Peyer's patch (tissue), 4 donors: ENCODE measurements at regions not wholly inside any gene's neighbourhood (a gene's known extent, or its start where the extent isn't known, plus 50 kb on each side); places are given as distances from the start of the nearest gene placed in this dataset.
"Not testable (repeated sequence)": the region's sequence is repeated elsewhere in the genome, so short reads cannot be mapped to it uniquely, and the experiment has no call there.

Experiments used
- DNase-seq, 3 donors: peaks; one replicate each; pipeline ENCODE4 v3.0.0-alpha.2; 2017 to 2019
- H3K27ac ChIP-seq, 4 donors: fragments of 200-600 bp; sonication (generic); one replicate each; pipeline ENCODE4 v1.5.1; 2016 to 2019
- H3K27me3 ChIP-seq, 2 donors: fragments of 200-600 bp; sonication (generic); one replicate each; pipeline ENCODE4 v1.5.1; 2019
- H3K36me3 ChIP-seq, 3 donors: fragments of 200-600 bp; sonication (generic); one replicate each; pipeline ENCODE4 v1.5.1; 2016 to 2019
- H3K4me1 ChIP-seq, 4 donors: fragments of 200-600 bp; sonication (generic); one replicate each; pipeline ENCODE4 v1.5.1; 2016 to 2019
- H3K4me3 ChIP-seq, 4 donors: fragments of 200-600 bp; sonication (generic); 1 replicate in 3 of 4; 2 replicates in 1 of 4; pipeline ENCODE4 v1.5.1; 2016 to 2019; ENCODE audit warnings: mild to moderate bottlenecking in 1 of 4
- H3K9me3 ChIP-seq, 4 donors: fragments of 200-600 bp; sonication (generic); one replicate each; pipeline ENCODE4 v1.5.1; 2016 to 2019; ENCODE audit warnings: mild to moderate bottlenecking in 1 of 4
- CTCF ChIP-seq, 6 experiments: fragments of 450-650 bp in 4 of 6; fragments of 200-600 bp in 2 of 6; sonication (generic) in 1 of 6; IDR thresholded peaks; one replicate each; pipeline ENCODE4 v1.5.1; 2017 to 2019; ENCODE audit warnings: antibody characterized with exemption in 6 of 6, mild to moderate bottlenecking in 3 of 6, moderate library complexity in 1 of 6
- POLR2A ChIP-seq, 2 donors: fragments of 450-650 bp; IDR thresholded peaks; one replicate each; pipeline ENCODE4 v1.5.1; 2017; ENCODE audit warnings: antibody characterized with exemption in 2 of 2, mild to moderate bottlenecking in 2 of 2, moderate library complexity in 2 of 2

- Histone ChIP-seq H3K27ac (no peak overlapping the region), H3K36me3 (no peaks in the 10 kb centered on the region), H3K4me3 (no peak overlapping the region), H3K27me3 (no peaks in the 10 kb centered on the region), H3K9me3 (no peaks in the 10 kb centered on the region), H3K4me1 (no peaks in the 10 kb centered on the region)
- DNase-seq, result no peak
- TF ChIP-seq POLR2A (IDR thresholded peaks at IDR 0.05) (no peak), CTCF (IDR thresholded peaks at IDR 0.05) (no peak)
These were observed 526.9 kb downstream of the PYDC2 start for GRCh38 chr3:191987831-191988350.

GRCh38 chr3:191993952-191994351 lies 533.0 kb downstream of the PYDC2 start:
- not testable (repeated sequence) for H3K9me3 ChIP-seq, DNase-seq, H3K27me3 ChIP-seq, H3K4me3 ChIP-seq, H3K4me1 ChIP-seq, H3K27ac ChIP-seq, H3K36me3 ChIP-seq

GRCh38 chr3:191997093-191997492 lies 536.1 kb downstream of the PYDC2 start:
- TF ChIP-seq CTCF (IDR thresholded peaks at IDR 0.05) (no peak), POLR2A (IDR thresholded peaks at IDR 0.05) (no peak)
- DNase-seq, result no peak

GRCh38 chr3:191997579-191998268 lies 536.8 kb downstream of the PYDC2 start:
- TF ChIP-seq POLR2A (IDR thresholded peaks at IDR 0.05) (no peak), CTCF (IDR thresholded peaks at IDR 0.05) (no peak)
- no peaks in the 10 kb centered on the region for H3K27me3 ChIP-seq
- DNase-seq, result no peak
- no peaks in the 10 kb centered on the region for H3K4me1 ChIP-seq
- no peak overlapping the region for H3K4me3 ChIP-seq
- H3K27ac ChIP-seq, result no peak overlapping the region
- H3K36me3 ChIP-seq, result no peaks in the 10 kb centered on the region
- no peaks in the 10 kb centered on the region for H3K9me3 ChIP-seq

More at GRCh38 chr3:191997093-191997492, 536.1 kb downstream of the PYDC2 start:
- no peaks in the 10 kb centered on the region for H3K4me1 ChIP-seq
- no peaks in the 10 kb centered on the region for H3K27me3 ChIP-seq
- H3K36me3 ChIP-seq, result no peaks in the 10 kb centered on the region
- H3K27ac ChIP-seq, result no peak overlapping the region
- H3K4me3 ChIP-seq, result no peak overlapping the region
- no peaks in the 10 kb centered on the region for H3K9me3 ChIP-seq

GRCh38 chr3:192001218-192001617 lies 540.3 kb downstream of the PYDC2 start:
- no peak for DNase-seq
- no peak overlapping the region for H3K27ac ChIP-seq
- H3K4me3 ChIP-seq, result no peak overlapping the region
- H3K4me1 ChIP-seq, result no peaks in the 10 kb centered on the region
- no peaks in the 10 kb centered on the region for H3K27me3 ChIP-seq
- TF ChIP-seq POLR2A (IDR thresholded peaks at IDR 0.05) (no peak), CTCF (IDR thresholded peaks at IDR 0.05) (no peak)
- H3K36me3 ChIP-seq, result no peaks in the 10 kb centered on the region
- H3K9me3 ChIP-seq, result no peaks in the 10 kb centered on the region

- no peaks in the 10 kb centered on the region for H3K36me3 ChIP-seq
- DNase-seq, result no peak
- TF ChIP-seq POLR2A (IDR thresholded peaks at IDR 0.05) (no peak), CTCF (IDR thresholded peaks at IDR 0.05) (no peak)
These were observed 545.0 kb downstream of the PYDC2 start for GRCh38 chr3:192005989-192006388.

More at GRCh38 chr3:192005989-192006388, 545.0 kb downstream of the PYDC2 start:
- H3K4me3 ChIP-seq, result no peak overlapping the region
- H3K27ac ChIP-seq, result no peak overlapping the region
- no peaks in the 10 kb centered on the region for H3K9me3 ChIP-seq
- H3K27me3 ChIP-seq, result no peaks in the 10 kb centered on the region
- H3K4me1 ChIP-seq, result no peaks in the 10 kb centered on the region
